Left ventricle myocardium inferior (tissue), 1 donor: ENCODE measurements at regions not wholly inside any gene's neighbourhood (a gene's known extent, or its start where the extent isn't known, plus 50 kb on each side); places are given as distances from the start of the nearest gene placed in this dataset.

Source experiments
- DNase-seq: peaks from one replicate; pipeline ENCODE4 v3.0.0-alpha.2; 2020
- H3K27ac ChIP-seq: fragments of 200-600 bp; replicated peaks from 2 replicates; pipeline ENCODE4 v1.8.0; 2021
- H3K27me3 ChIP-seq: fragments of 200-600 bp; 2 replicates; pipeline ENCODE4 v1.8.0; 2021; ENCODE audit warnings: low read depth
- H3K36me3 ChIP-seq: fragments of 200-600 bp; 2 replicates; pipeline ENCODE4 v1.8.0; 2021
- H3K4me1 ChIP-seq: fragments of 200-600 bp; 2 replicates; pipeline ENCODE4 v1.8.0; 2021
- H3K4me3 ChIP-seq: fragments of 200-600 bp; 2 replicates; pipeline ENCODE4 v1.8.0; 2021; ENCODE audit warnings: mild to moderate bottlenecking, moderate library complexity
- H3K9me3 ChIP-seq: fragments of 200-600 bp; replicated peaks from 2 replicates; pipeline ENCODE4 v1.8.0; 2021
- intact Hi-C: fragments of 100-400 bp; cut with micrococcal nuclease; formaldehyde crosslinking; loops from one replicate; pipeline ENCODE4 v1.11.0; 2022
- TF ChIP-seq, protein P1 (sequence below): fragments of 200-600 bp; IDR thresholded peaks from 2 replicates; pipeline ENCODE4 v1.8.0; 2021; ENCODE audit warnings: antibody characterized with exemption, mild to moderate bottlenecking, borderline replicate concordance
- donor health status: DM: no; HTN: yes; CAD: no; lungs with severe emphysema.

DNA sequence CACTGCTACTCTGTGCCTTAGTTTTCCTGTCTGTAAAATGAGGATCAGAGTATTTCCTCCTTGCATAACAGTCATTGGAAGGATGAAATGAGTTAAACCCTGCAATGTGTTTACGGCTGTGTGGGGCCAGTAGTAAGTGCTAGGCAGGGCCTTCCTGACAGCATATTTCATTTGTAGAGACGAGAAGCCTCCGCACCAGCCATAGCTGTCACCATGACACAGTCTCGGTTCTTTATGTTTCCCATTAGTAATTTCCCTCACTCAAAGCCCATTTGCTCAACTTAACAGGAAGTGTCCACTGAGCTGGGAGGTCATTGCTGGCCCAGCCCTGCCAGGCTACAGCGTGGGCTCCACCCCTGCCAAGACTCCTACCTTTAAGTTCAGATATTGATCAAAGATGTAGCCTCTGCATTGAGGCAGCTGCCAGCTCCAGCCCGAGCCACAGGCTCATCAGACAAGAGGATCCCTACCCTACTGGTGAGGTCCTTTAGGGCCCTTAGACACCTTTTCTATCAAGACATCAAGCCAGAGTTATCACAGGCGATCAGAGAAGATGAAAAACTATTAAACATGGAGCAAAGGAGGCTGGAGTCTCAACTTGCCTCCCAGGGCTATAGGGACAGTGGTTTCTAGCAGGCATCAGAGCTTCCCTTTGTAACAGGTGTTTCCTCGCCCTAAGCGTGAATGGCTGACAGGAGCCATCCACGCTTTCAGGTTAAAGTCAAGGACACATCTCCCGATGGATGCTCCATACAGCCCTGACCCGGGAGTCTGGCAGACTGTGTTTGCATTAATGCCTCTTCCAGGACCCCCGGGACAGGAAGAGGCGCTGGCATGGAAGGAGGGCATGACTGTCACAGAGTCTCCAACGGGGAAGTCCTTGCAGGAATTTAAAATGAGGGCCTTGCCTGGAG is 251.7 kb downstream of the NDUFA10 start:
- Histone ChIP-seq H3K36me3 (no peaks in the 10 kb centered on the region), H3K4me3 (no peak overlapping the region), H3K9me3 (peaks cover 15% of the 10 kb centered on the region), H3K27me3 (peaks cover 83% of the 10 kb centered on the region), H3K4me1 (no peaks in the 10 kb centered on the region), H3K27ac (no peak overlapping the region)
- no peak for DNase-seq
- TF ChIP-seq, protein P1, sequence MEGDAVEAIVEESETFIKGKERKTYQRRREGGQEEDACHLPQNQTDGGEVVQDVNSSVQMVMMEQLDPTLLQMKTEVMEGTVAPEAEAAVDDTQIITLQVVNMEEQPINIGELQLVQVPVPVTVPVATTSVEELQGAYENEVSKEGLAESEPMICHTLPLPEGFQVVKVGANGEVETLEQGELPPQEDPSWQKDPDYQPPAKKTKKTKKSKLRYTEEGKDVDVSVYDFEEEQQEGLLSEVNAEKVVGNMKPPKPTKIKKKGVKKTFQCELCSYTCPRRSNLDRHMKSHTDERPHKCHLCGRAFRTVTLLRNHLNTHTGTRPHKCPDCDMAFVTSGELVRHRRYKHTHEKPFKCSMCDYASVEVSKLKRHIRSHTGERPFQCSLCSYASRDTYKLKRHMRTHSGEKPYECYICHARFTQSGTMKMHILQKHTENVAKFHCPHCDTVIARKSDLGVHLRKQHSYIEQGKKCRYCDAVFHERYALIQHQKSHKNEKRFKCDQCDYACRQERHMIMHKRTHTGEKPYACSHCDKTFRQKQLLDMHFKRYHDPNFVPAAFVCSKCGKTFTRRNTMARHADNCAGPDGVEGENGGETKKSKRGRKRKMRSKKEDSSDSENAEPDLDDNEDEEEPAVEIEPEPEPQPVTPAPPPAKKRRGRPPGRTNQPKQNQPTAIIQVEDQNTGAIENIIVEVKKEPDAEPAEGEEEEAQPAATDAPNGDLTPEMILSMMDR, result no peak
- intact Hi-C loops, result no loop called here

- no peak overlapping the region for H3K4me3 ChIP-seq
- intact Hi-C loops, result no loop called here
- DNase-seq, result no peak
- peaks cover 83% of the 10 kb centered on the region for H3K27me3 ChIP-seq
- H3K4me1 ChIP-seq, result no peaks in the 10 kb centered on the region
- peaks cover 15% of the 10 kb centered on the region for H3K9me3 ChIP-seq
- TF ChIP-seq, protein P1, result no peak
- H3K36me3 ChIP-seq, result no peaks in the 10 kb centered on the region
- H3K27ac ChIP-seq, result no peak overlapping the region
Measured at GRCh38 chr2:239772721-239773120, 252.4 kb downstream of the NDUFA10 start.

GRCh38 chr2:239770246-239770639 is 254.9 kb downstream of the NDUFA10 start:
- DNase-seq, result no peak
- no peaks in the 10 kb centered on the region for H3K36me3 ChIP-seq
- H3K4me3 ChIP-seq, result no peak overlapping the region
- peaks cover 15% of the 10 kb centered on the region for H3K9me3 ChIP-seq
- intact Hi-C loops, result no loop called here
- H3K27me3 ChIP-seq, result peaks cover 78% of the 10 kb centered on the region
- TF ChIP-seq, protein P1, result no peak
- H3K4me1 ChIP-seq, result no peaks in the 10 kb centered on the region
- H3K27ac ChIP-seq, result no peak overlapping the region

- intact Hi-C loops, result no loop called here
- peaks cover 15% of the 10 kb centered on the region for H3K9me3 ChIP-seq
- no peaks in the 10 kb centered on the region for H3K4me1 ChIP-seq
- no peak for DNase-seq
- H3K27ac ChIP-seq, result no peak overlapping the region
- H3K4me3 ChIP-seq, result no peak overlapping the region
- H3K36me3 ChIP-seq, result no peaks in the 10 kb centered on the region
- peaks cover 73% of the 10 kb centered on the region for H3K27me3 ChIP-seq
- TF ChIP-seq, protein P1, result no peak
Measured at GRCh38 chr2:239769554-239770245, 255.4 kb downstream of the NDUFA10 start.

- Histone ChIP-seq H3K36me3 (no peaks in the 10 kb centered on the region), H3K9me3 (peaks cover 15% of the 10 kb centered on the region), H3K4me3 (no peak overlapping the region), H3K27ac (no peak overlapping the region), H3K4me1 (no peaks in the 10 kb centered on the region), H3K27me3 (peaks cover 66% of the 10 kb centered on the region)
- no peak for DNase-seq
- TF ChIP-seq, protein P1, result no peak
- intact Hi-C loops, result no loop called here
Measured at GRCh38 chr2:239768907-239769553, 256.1 kb downstream of the NDUFA10 start.
